ENCODE measurements at regions not wholly inside any gene's neighbourhood (a gene's known extent, or its start where the extent isn't known, plus 50 kb on each side); places are given as distances from the start of the nearest gene placed in this dataset.

DNA sequence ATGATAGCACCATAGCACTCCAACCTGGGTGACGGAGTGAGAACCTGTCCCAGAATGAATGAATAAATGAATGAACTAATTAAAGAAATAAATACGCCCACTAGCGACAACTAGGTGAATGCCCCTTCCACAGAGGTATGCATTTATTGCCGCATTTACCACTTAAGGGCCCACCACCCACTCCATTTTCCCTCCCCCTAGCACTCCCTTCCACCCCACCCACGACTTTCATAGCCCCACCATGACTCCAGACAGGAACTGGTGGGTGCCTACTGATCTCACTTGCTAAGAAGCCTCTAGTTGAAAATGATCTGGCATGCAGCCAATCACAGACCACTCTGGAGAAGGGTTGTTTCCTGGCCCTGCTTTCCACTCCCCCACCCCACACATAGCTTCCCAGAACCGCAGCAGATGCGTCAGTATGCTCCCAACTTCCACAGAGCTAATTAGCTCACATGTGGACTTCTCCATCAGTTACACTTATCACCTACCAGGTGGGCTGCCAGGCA, 167.6 kb downstream of the WT1 start:
- peak; percentile 8 for DNase-seq (ENCODE audit: low read depth)

DNA sequence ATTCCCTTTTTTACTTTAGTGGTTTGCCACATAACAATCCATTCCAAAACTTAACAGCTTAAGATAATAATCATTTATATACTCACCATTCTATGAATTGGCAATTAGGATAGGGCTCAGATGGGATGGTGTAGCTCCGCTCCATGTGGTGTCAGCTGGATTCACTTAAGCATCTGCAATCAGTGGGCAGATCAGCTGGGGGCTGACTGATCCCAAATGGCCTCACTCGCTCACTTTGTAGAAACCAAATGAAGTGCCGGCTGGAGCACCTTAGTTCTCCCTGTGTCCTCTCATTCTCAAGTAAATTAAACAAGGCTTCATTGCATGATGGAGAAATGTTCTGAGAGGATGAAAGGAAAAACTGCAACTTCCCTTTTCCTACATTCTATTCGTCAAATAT, 161.4 kb downstream of the WT1 start:
- DNase-seq (ENCODE audit: low read depth) = no peak

DNA sequence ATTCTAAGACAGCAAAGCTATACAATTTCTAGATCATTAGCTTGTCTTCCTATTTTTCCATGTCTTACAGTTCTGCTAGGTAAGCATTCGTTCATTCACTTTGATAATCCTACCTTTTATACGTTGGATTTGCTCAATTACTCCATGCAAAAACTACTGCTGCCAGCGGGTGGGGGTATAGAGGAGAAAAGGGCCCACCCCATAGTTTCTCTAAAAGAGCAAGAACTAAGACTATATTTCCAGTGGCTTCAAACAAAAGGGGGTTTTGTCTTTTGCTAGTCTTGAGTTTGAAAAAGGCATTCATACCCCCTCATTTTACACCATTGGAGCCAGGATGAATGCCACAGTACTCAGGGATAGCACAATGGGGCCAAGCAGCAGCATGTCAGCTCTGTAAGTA, 155.7 kb downstream of the WT1 start:
- no peak for DNase-seq (ENCODE audit: low read depth)

DNA sequence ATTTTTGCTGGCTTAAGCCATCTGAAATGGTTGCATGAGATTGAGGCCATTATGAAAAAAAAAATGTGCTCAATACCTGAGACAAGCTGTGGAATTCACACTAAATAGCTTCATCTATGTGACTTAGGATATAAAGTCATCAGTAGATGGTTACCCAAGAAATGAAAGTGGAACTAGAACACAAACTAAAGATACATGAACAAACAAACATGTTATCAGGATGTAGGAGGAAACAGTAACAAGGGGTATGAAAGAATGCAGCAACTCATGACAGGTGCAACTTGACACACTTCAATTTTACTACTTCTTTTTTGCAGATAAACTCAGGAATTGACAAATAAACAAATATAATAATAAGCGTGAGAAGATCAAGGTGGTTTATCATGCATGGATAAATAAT, 155.0 kb downstream of the WT1 start:
- no peak for DNase-seq (ENCODE audit: low read depth)

DNA sequence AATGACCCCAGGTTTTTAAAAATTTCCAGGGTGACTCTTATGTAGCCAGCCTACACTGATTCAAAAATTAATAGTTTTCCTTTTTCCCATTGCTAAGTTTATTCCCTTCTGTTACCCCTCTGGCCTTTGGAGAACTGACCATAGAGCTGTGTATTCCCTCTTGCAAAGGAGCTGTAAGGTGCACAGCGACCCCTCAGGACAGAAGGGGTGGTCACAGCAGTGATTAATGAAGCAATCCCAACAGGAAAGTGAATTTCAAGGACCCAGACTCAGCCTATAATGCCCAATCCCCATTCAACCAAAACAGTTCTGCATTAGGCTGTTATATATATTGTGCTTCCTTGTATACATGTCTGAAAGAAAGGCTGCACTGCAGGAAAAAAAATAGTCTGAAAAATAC, 147.1 kb downstream of the WT1 start:
- DNase-seq (ENCODE audit: low read depth) = no peak

DNA sequence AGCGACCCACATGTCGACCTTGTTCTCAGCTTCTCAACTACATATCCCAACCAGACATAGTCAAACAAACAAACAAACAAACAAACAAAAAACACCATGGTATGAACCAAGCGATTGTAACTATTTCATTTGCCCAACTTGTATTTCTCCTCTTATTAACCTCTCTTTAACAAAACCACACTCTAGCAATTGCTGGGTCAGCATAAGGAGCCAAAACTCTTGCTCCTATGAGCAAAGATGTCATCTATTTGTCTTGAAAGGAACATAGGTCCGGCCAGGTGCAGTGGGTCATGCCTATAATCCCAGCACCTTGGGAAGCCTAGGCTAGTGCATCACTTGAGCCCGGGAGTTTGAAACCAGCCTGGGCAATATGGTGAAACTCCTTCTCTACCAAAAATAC, 145.6 kb downstream of the WT1 start:
- DNase-seq (ENCODE audit: low read depth) = no peak

DNA sequence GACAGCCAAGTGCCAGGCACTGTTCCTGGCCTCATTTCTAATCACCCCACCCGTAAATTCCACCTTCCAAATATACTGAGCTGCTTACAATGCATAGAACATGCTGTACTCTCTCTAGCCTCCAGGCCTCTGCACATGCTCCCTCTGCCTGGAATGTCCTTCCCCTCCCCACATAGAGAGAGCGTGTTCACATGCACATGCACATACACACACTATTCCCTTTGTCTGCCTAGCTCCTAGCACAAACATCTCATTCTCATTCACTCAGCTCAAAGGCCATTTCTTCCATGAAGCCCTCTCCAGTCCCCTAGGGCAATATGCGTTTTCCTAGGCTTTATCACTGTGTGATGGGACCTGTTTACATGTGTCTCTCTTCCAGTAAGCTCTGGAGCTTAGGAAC, 144.6 kb downstream of the WT1 start:
- peak; percentile 28 for DNase-seq (ENCODE audit: low read depth)

- peak; percentile 82 for DNase-seq (ENCODE audit: low read depth)
Observed at GRCh38 chr11:32297611-32298011, 137.7 kb downstream of the WT1 start.

DNA sequence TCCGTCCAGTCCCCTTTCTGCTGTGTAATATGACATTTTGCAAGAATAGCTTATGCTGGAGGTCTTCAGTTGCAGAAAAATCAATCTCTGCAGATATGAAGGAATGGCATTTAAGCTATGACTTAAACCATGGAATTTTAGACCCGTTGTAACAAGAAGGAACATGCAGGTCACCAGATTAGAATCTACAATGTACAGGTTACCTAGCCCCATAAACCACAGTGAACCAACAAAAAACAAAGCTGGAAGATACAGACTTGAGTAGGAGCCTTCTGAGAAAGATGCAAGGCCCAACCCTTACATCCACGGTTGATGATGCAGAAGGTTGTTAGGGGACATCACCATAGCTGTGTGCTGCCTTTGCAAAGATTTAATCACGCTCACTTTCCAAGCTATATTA, 132.5 kb downstream of the WT1 start:
- DNase-seq (ENCODE audit: low read depth) = no peak

DNA sequence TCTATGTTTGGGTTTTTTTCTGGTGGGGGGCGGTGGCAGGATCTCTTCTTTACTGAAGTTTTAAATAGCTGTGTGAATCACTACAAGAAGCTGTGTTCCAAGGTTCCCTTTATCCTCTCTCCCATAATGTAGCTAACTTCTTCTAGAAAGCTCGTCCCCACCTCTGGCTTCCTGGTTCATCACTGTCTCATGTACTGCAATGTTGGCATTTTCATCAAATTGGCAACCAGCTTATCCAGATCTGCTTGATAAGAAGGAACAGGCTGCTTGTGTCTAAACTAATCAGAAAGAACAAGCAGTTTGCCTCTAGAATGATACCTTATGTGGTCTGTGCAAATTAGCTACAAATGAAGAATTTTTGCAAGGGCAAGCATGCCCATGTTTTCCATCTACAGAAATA, 130.8 kb downstream of the WT1 start:
- DNase-seq (ENCODE audit: low read depth) = no peak

GRCh38 chr11:32305460-32305859, 129.9 kb downstream of the WT1 start:
- DNase-seq (ENCODE audit: low read depth) = no peak

GRCh38 chr11:32307471-32307870, 127.9 kb downstream of the WT1 start:
- DNase-seq (ENCODE audit: low read depth) = no peak

GRCh38 chr11:32307913-32308312, 127.4 kb downstream of the WT1 start:
- DNase-seq (ENCODE audit: low read depth) = no peak

DNA sequence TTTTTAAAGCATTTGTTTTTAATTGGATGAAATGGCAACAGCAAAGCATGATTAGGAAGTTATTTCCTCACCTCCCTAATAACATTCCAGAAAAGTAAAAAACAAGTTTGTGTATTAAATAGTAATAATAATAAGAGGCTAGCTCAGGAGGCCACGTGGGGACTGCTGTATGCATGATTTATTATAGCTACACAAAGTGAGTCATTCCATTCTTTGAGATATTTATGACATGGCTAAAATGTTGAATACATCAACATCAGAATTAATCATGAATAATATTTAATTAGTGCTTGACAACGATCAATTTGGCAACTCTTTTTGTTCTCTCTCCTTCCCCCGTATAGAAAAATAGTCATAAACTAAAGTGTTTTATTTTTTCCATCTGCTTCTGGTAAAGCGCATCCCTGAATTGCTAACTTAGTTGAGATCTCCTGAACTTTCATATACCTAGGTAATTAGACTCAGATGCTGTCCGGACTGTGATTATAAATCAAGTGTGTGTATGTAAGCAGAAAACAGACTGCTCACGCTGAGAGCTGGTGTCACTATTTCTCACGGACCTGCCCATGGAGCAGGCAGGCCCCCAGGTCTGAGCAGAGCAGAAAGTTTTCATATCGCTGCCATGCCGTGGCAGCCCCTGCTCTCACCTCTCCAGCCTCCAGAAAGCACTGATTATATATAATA, 125.7 kb downstream of the WT1 start:
- peak; percentile 74 for DNase-seq (ENCODE audit: low read depth)

- DNase-seq (ENCODE audit: low read depth) = peak; percentile 94
Observed at GRCh38 chr11:32310214-32310601, 125.1 kb downstream of the WT1 start.

DNA sequence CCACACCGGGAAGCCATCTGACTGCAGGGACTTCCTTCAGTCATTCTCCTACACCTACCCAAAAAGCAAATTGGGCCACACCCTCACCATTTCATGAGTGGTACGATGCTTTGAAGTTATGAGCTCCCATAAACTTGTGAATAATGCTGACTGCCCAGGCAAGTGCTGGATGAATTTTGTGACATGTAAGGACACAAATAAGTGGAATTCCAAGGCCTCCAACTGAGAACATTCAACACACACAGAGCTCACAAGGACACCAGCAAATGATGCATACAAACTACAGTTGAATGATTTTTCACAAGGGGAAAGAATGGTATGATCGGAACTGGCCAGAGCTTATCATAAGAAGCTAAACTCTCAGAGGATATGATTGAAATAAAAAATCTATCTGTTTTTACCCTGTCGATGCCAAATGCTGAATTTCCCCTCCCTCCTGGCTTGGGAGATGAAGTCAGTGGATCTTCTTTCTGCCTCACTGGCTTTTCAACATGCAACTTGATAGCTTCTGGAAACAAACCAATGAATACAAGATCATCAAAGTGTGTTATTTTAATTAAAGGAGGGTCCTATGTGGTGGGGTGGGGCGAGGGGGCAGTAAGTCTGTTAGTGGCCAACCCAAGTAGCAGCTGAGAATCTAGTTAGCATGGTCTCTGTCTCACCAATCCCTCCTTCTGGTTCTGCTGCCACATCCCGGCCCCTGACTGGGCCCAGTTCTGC, 123.8 kb downstream of the WT1 start:
- no peak for DNase-seq (ENCODE audit: low read depth)

- DNase-seq (ENCODE audit: low read depth) = peak; percentile 95
Observed at GRCh38 chr11:32312206-32312817, 123.0 kb downstream of the WT1 start.

DNA sequence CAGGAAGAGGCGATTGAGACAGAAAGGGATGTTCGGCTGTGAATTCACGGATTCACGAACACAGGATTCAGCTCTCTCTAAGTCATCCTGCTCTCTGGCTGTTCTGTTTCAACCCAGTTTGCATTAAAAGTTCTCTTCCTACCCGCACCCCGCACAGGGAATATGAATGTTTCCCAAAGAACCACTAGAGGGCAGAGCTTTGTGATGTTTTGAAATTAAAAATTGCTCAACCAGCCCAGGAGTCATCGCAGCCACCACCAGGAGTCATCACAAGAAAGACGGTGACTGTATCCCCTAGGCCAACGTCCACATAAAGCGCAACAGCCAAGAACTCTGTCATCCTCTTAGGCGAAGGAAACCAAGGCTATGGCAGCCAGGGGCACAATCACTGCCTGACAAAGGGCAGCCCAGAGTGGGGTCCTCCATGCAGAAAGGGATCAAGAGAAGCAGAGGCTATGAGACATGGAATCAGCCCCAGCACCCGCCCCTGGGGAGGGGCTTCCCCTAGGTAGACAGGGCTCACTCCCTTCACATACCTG, 122.4 kb downstream of the WT1 start:
- DNase-seq (ENCODE audit: low read depth) = peak; percentile 91

DNA sequence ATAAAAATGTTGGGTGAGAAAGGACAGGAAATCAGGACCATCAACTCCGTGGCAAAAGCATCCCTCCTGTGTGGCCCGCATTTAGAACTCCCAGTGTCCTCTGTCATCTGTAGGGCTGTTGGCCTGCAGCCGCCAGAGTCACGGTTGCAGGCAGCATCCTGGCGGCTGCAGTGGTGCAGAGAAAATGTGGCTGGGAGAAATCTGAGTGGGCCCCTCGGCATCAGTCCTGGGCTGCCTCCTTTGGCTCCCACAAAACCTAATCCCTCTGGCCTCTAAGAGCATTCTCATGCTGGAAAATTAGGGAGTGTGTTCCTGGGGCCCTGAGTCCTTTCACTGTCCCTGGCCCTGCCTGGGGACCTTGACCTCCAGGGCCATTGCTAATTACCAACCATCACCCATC, 121.9 kb downstream of the WT1 start:
- DNase-seq (ENCODE audit: low read depth) = no peak

DNA sequence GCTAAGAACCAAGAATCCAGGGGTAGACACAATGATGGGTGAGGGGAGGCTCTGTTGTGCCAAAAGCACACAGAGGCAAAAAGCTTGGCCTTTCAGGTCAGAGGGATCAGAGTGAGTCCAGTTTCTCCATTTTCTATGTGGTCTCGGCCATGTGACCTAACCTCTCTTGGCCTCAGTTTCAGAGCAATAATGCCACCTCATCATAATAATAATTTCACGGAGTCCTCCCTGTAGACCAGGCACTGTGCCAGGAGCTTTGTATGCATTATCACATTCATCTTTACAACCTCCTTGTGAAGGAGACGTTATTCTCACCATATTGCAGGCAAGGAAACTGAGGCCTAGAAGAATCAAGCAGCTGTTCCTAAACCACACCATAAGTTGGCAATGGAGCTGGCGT, 120.2 kb downstream of the WT1 start:
- no peak for DNase-seq (ENCODE audit: low read depth)

GRCh38 chr11:32316232-32316631, 119.1 kb downstream of the WT1 start:
- DNase-seq (ENCODE audit: low read depth) = no peak

DNA sequence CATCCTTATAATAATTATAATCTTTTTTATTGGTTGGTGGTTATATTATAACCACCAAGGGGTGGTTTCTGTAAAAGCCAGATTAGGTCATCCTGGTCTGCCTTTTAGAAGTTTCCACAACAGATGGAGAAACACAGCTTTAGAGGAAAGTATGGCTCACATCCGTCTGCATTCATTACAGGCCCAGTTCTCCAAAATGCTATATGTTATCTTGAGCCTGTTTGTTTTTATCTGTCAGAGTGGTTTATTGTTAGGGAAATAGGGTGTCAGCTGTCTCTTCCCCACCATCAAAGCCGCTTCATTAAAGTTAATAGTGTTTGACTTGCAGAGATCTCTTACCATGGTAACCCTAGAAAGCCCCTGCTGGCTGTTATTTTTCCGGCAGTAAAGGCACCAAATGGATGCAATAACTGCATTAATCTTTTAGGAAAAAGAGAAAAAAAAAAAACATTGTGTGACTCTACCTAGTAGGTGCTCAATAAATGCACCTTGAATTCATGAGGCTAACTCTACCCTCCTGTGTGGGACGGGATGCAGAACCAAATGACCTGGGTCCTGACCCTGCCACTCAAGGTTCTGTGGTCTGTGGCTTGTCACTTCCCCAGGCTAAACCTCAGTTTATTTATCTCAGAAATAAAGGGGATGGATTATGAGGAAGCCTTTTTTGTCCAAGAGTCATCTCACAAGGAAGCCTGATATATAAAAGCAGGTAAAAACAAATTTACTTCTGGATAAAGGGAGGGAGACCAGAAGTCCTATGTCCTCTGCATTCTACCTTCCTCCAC, 118.3 kb downstream of the WT1 start:
- peak; percentile 82 for DNase-seq (ENCODE audit: low read depth)

All from amniotic epithelial cell (primary cell).